H1 (cell line): ENCODE measurements at regions not wholly inside any gene's neighbourhood (a gene's known extent, or its start where the extent isn't known, plus 50 kb on each side); places are given as distances from the start of the nearest gene placed in this dataset.

Experiments
- SAP30 ChIP-seq: fragments of 300-600 bp; sonication (generic); IDR thresholded peaks from 2 replicates; pipeline ENCODE4 v1.7.1; 2012; ENCODE audit warnings: low read length, moderate library complexity, mild to moderate bottlenecking, inconsistent platforms; ENCODE audit not compliant: insufficient read depth, insufficient replicate concordance

DNA sequence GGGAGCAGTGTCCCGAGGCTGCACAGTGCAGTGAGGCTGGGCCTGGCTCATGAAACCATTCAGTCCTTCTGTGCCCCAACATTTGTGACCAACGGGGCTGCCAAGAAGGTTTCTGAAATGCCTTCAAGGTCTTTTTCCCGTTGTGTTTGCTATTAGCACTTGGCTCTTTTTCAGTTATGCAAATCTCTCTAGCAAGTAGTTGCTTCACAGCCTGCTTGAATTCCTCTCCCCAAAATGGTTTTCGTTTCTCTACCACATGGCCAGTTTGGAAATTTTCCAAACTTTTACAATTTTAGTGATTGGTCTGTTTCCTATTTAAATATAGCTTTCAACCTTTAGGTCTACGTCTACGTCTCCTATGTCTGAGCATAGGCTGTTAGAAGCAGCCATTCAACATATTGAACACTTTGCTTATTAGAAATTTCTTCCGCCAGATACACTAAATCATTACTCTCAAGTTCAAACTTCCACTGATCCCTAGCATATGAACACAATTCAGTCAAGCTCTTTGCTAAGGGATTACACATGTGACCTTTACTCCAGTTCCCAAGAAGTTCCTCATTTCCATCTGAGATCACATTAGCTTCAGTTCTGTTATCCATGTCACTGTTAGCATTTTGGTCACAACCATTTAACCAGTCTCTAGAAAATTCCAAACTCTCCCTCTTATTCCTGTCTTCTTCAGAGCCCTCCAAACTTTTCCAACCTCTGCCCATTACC, 901.8 kb downstream of the GLUD2 start (continued):
- TF ChIP-seq SAP30 = no peak
